ENCODE measurements at regions not wholly inside any gene's neighbourhood (a gene's known extent, or its start where the extent isn't known, plus 50 kb on each side); places are given as distances from the start of the nearest gene placed in this dataset.

DNA sequence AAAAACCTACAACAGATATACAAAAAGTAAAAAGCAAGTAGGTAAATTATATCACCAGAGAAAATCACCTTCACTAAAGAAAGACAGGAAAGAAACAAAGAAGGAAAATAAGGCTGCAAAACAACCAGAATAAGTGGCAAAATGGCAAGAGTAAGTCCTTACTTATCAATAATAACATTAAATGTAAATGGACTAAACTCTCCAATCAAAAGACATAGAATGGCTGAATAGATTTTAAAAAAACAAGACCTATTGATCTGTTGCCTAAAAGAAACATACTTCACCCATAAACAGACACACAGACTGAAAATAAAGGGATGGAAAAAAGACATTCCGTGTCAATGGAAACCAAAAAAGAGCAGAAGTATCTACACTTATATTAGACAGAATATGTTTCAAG is 695.7 kb upstream of the FAT3 start:
- TF ChIP-seq, protein P1, sequence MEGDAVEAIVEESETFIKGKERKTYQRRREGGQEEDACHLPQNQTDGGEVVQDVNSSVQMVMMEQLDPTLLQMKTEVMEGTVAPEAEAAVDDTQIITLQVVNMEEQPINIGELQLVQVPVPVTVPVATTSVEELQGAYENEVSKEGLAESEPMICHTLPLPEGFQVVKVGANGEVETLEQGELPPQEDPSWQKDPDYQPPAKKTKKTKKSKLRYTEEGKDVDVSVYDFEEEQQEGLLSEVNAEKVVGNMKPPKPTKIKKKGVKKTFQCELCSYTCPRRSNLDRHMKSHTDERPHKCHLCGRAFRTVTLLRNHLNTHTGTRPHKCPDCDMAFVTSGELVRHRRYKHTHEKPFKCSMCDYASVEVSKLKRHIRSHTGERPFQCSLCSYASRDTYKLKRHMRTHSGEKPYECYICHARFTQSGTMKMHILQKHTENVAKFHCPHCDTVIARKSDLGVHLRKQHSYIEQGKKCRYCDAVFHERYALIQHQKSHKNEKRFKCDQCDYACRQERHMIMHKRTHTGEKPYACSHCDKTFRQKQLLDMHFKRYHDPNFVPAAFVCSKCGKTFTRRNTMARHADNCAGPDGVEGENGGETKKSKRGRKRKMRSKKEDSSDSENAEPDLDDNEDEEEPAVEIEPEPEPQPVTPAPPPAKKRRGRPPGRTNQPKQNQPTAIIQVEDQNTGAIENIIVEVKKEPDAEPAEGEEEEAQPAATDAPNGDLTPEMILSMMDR (IDR thresholded peaks at IDR 0.05; ENCODE audit: low read depth, low read length, poor library complexity, severe bottlenecking): no peak
- no peak for TF ChIP-seq EZH2phosphoT487 (IDR thresholded peaks at IDR 0.05; ENCODE audit: borderline replicate concordance, low read length)

All from DOHH2 (cell line).